Thyroid gland (tissue), 4 donors: ENCODE measurements at regions not wholly inside any gene's neighbourhood (a gene's known extent, or its start where the extent isn't known, plus 50 kb on each side); places are given as distances from the start of the nearest gene placed in this dataset.

Source experiments
- POLR2A ChIP-seq, 2 donors: fragments of 450-650 bp; IDR thresholded peaks; one replicate each; pipeline ENCODE4 v1.6.1; 2017; ENCODE audit warnings: antibody characterized with exemption in 2 of 2, mild to moderate bottlenecking in 2 of 2, moderate library complexity in 1 of 2
- TF ChIP-seq, protein P1 (sequence below), 6 experiments: fragments of 200-600 bp in 3 of 6; fragments of 450-650 bp in 3 of 6; sonication (generic) in 3 of 6; IDR thresholded peaks; one replicate each; pipeline ENCODE4 v1.5.1; 2016 to 2019; ENCODE audit warnings: antibody characterized with exemption in 6 of 6, mild to moderate bottlenecking in 2 of 6, inconsistent platforms in 1 of 6, moderate library complexity in 1 of 6

DNA sequence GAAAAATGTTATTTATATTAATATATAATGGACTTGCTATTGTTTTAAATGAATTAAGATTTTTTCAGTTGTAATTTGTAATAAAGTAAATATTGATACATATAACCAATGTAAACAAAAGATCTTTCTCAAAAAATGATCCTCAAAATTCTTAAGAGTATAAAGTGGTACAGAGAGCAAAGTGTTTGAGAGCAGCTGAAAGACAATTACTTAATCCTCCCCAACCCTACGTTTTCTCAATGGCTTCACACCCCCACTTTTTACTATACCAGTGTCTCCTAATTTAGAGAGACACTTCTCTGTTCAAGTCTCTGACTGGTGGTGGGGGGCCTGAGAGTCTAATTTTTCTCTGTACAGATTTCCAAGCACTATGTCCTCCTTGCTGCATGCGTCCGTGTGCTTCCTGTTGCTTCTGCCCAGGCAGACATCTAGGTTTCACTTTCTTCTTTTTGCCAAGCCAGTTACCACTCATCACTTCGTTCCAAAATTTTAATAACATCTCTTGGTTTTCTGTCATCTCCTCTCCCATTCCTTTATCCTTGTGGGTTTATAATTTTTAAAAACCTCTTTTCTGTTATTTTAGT, 276.3 kb upstream of the DNAJC19 start:
- TF ChIP-seq, protein P1, sequence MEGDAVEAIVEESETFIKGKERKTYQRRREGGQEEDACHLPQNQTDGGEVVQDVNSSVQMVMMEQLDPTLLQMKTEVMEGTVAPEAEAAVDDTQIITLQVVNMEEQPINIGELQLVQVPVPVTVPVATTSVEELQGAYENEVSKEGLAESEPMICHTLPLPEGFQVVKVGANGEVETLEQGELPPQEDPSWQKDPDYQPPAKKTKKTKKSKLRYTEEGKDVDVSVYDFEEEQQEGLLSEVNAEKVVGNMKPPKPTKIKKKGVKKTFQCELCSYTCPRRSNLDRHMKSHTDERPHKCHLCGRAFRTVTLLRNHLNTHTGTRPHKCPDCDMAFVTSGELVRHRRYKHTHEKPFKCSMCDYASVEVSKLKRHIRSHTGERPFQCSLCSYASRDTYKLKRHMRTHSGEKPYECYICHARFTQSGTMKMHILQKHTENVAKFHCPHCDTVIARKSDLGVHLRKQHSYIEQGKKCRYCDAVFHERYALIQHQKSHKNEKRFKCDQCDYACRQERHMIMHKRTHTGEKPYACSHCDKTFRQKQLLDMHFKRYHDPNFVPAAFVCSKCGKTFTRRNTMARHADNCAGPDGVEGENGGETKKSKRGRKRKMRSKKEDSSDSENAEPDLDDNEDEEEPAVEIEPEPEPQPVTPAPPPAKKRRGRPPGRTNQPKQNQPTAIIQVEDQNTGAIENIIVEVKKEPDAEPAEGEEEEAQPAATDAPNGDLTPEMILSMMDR (IDR thresholded peaks at IDR 0.05), result no peak
- no peak for TF ChIP-seq POLR2A (IDR thresholded peaks at IDR 0.05)
